Glutamatergic neuron (in vitro differentiated cells): ENCODE measurements at regions not wholly inside any gene's neighbourhood (a gene's known extent, or its start where the extent isn't known, plus 50 kb on each side); places are given as distances from the start of the nearest gene placed in this dataset.
A peak's percentile ranks its signal among the peaks of the same experiment; 100 is the strongest.
"Not testable (repeated sequence)": the region's sequence is repeated elsewhere in the genome, so short reads cannot be mapped to it uniquely, and the experiment has no call there.

ENCODE experiments used
- DNase-seq: peaks from one replicate; pipeline ENCODE4 v3.0.0; 2022
- H3K27ac Mint-ChIP-seq: one replicate; pipeline ENCODE4 v1.8.0; 2020; ENCODE audit warnings: mild to moderate bottlenecking, mixed read lengths, inconsistent platforms; ENCODE audit not compliant: unreplicated experiment
- H3K27me3 Mint-ChIP-seq: one replicate; pipeline ENCODE4 v1.8.0; 2020; ENCODE audit warnings: mild to moderate bottlenecking, moderate library complexity, mixed read lengths, inconsistent platforms; ENCODE audit not compliant: unreplicated experiment
- H3K36me3 Mint-ChIP-seq: one replicate; pipeline ENCODE4 v1.8.0; 2020; ENCODE audit warnings: mild to moderate bottlenecking, mixed read lengths, inconsistent platforms; ENCODE audit not compliant: unreplicated experiment
- H3K4me1 Mint-ChIP-seq: one replicate; pipeline ENCODE4 v1.8.0; 2020; ENCODE audit warnings: mild to moderate bottlenecking, low read depth, mixed read lengths, inconsistent platforms; ENCODE audit not compliant: unreplicated experiment
- H3K4me3 Mint-ChIP-seq: one replicate; pipeline ENCODE4 v1.8.0; 2020; ENCODE audit warnings: mild to moderate bottlenecking, mixed read lengths, inconsistent platforms; ENCODE audit not compliant: unreplicated experiment
- H3K9me3 Mint-ChIP-seq: one replicate; pipeline ENCODE4 v1.8.0; 2020; ENCODE audit warnings: mild to moderate bottlenecking, moderate library complexity, mixed read lengths, inconsistent platforms; ENCODE audit not compliant: unreplicated experiment
- TF ChIP-seq, protein P1 (sequence below): fragments of 200-600 bp; sonication (generic); IDR thresholded peaks from one replicate; pipeline ENCODE4 v1.5.0; 2021; ENCODE audit not compliant: partially characterized antibody, unreplicated experiment

DNA sequence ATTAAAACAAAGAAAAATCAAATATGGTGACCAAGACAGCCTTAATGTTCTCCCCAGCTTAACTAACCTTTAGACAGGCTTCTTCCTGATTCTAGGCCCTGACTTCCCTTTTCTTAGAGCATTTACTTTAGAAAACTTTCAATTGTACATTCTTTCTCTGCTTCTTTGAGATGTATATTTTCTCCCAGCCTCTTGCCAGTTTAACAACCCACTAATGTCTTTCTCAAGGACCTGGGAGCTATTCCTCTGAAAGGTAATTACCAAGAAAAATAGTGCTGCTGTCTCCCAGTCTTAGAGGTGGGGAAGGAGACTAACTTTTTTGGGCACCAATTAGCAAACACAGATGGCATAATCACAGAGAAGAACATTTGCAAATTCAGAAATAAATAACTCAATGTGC lies 62.8 kb upstream of the KCNQ5 start:
- no peak for DNase-seq
- TF ChIP-seq, protein P1, sequence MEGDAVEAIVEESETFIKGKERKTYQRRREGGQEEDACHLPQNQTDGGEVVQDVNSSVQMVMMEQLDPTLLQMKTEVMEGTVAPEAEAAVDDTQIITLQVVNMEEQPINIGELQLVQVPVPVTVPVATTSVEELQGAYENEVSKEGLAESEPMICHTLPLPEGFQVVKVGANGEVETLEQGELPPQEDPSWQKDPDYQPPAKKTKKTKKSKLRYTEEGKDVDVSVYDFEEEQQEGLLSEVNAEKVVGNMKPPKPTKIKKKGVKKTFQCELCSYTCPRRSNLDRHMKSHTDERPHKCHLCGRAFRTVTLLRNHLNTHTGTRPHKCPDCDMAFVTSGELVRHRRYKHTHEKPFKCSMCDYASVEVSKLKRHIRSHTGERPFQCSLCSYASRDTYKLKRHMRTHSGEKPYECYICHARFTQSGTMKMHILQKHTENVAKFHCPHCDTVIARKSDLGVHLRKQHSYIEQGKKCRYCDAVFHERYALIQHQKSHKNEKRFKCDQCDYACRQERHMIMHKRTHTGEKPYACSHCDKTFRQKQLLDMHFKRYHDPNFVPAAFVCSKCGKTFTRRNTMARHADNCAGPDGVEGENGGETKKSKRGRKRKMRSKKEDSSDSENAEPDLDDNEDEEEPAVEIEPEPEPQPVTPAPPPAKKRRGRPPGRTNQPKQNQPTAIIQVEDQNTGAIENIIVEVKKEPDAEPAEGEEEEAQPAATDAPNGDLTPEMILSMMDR: no peak
- Mint-ChIP-seq H3K9me3 (peaks cover 4% of the 10 kb centered on the region), H3K36me3 (no peaks in the 10 kb centered on the region), H3K27me3 (no peaks in the 10 kb centered on the region), H3K4me3 (no peak overlapping the region), H3K4me1 (peaks cover 15% of the 10 kb centered on the region), H3K27ac (no peak overlapping the region)

DNA sequence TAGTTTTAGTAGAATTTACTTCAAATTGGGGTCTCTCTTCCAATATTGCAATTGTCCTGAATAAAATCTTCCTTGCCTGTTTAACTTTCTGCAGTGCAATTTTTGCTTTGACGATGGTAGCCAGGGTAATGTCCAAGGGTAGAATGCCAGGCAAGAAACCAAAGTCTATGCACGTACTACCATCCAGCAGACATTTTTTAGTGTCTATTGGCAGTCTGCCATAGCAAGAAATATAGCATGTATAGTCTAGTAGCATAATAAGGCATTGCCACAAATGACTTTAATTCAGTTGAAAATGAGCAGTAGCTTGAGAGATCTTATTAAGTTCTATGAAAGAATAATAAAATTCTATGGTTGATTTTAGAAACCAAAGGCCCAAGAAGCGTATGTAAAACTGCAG lies 62.3 kb upstream of the KCNQ5 start:
- Mint-ChIP-seq H3K9me3 (peaks cover 2% of the 10 kb centered on the region), H3K4me3 (no peak overlapping the region), H3K27me3 (no peaks in the 10 kb centered on the region), H3K27ac (no peak overlapping the region), H3K4me1 (peaks cover 11% of the 10 kb centered on the region), H3K36me3 (no peaks in the 10 kb centered on the region)
- no peak for DNase-seq
- TF ChIP-seq, protein P1: no peak

DNA sequence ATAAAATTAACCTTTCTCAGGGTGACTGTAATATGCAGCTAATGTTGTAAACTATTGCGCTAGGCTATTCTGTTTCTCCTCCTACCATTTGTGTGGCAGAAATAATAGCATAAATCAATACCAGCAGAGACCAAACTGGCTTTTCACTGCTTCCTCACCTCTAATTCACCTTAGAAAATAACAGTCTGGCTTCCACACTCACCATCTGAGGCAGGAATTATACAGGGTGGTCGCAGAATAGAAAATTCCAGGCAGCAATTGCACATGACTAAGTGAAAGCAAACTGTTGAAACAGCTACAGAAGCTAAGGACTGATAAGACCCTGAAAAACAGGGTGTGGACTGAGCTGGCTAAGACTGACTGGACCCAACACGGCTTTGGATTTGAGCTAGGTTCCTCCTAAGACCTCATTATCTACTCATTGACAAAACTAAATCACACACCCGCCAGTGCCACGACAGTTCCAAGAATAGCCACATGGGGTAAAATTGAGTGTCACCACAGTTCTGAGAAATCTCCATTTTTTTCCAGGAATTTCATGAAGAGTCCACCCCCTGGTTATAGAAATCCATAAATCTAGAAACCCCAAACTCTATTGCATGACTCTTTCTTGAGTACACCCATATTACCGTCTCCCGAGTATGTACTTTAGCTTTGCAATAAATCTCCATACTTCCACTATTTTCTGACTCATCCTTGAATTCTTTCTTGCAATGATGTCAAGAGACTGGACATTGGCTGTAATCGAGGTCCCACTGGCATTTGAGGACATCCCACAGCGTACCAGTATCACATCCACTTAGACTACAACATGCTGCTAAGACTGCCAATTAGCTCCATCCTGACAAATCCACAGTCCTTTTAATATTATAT lies 60.9 kb upstream of the KCNQ5 start:
- H3K27ac Mint-ChIP-seq: no peak overlapping the region
- H3K4me3 Mint-ChIP-seq: no peak overlapping the region
- no peaks in the 10 kb centered on the region for H3K27me3 Mint-ChIP-seq
- H3K9me3 Mint-ChIP-seq: peaks cover 2% of the 10 kb centered on the region
- no peaks in the 10 kb centered on the region for H3K36me3 Mint-ChIP-seq
- TF ChIP-seq, protein P1: peak; percentile 54
- no peak for DNase-seq
- peaks cover 7% of the 10 kb centered on the region for H3K4me1 Mint-ChIP-seq

DNA sequence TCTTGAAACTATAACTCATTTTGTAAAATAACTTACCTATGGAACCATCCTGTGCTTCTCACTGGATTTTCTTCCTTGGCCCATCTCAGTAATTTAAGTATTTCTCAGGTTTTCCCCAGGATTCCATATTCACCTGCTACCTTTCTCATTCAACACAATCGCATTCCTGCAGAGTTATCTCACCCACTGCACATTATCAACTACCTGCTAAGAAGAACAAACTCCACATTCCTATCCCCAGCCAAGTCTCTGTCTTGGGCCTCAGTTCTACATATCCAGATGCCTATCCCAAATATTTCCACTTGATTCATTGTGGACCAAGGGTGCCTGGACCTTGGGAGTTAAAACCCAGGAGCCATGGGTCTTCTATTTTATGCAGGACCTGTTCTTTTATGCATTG lies 60.2 kb upstream of the KCNQ5 start:
- Mint-ChIP-seq H3K4me3 (no peak overlapping the region), H3K27ac (peak overlapping the region; percentile 52), H3K9me3 (peaks cover under 1% of the 10 kb centered on the region), H3K27me3 (no peaks in the 10 kb centered on the region), H3K36me3 (no peaks in the 10 kb centered on the region), H3K4me1 (peaks cover 4% of the 10 kb centered on the region)
- DNase-seq: no peak
- TF ChIP-seq, protein P1: no peak

DNA sequence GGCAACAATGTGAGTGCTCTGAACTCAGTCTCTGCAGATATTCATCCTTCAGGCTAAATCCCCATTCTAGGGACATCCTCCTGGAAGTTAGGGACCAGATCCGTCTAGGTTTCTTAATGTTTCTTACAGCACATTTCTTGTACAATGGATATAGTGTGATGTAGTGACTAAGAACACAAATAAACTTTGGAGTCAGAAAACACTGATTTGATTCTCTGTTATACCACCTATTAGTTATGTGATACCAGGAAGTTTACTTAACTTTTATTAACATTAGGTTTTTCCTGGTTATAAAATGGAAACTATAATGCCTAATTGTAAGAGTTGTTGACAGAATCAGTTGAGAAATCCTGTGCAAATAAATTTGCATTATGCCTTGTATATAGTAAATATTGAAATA lies 57.6 kb upstream of the KCNQ5 start:
- H3K9me3 Mint-ChIP-seq: no peaks in the 10 kb centered on the region
- no peak overlapping the region for H3K4me3 Mint-ChIP-seq
- peaks cover 4% of the 10 kb centered on the region for H3K27me3 Mint-ChIP-seq
- TF ChIP-seq, protein P1: no peak
- no peaks in the 10 kb centered on the region for H3K4me1 Mint-ChIP-seq
- H3K36me3 Mint-ChIP-seq: no peaks in the 10 kb centered on the region
- H3K27ac Mint-ChIP-seq: no peak overlapping the region
- no peak for DNase-seq

DNA sequence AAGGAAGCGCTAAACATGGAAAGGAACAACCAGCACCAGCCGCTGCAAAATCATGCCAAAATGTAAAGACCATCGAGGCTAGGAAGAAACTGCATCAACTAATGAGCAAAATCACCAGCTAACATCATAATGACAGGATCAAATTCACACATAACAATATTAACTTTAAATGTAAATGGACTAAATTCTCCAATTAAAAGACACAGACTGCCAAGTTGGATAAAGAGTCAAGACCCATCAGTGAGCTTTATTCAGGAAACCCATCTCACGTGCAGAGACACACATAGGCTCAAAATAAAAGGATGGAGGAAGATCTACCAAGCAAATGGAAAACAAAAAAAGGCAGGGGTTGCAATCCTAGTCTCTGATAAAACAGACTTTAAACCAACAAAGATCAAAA lies 49.9 kb upstream of the KCNQ5 start:
- H3K4me1 Mint-ChIP-seq, H3K27ac Mint-ChIP-seq, H3K9me3 Mint-ChIP-seq, H3K36me3 Mint-ChIP-seq, H3K4me3 Mint-ChIP-seq, H3K27me3 Mint-ChIP-seq, DNase-seq: not testable (repeated sequence)
